Ascending aorta (tissue), 2 donors: ENCODE measurements at regions not wholly inside any gene's neighbourhood (a gene's known extent, or its start where the extent isn't known, plus 50 kb on each side); places are given as distances from the start of the nearest gene placed in this dataset.

Experiments
- DNase-seq, 2 donors: peaks; one replicate each; pipeline ENCODE4 v3.0.0-alpha.2; 2019; ENCODE audit warnings: low spot score in 2 of 2
- H3K27ac ChIP-seq, 2 donors: fragments of 200-600 bp; sonication (generic); one replicate each; pipeline ENCODE4 v1.5.1; 2016 to 2017; ENCODE audit warnings: mild to moderate bottlenecking in 1 of 2
- H3K27me3 ChIP-seq: fragments of 200-600 bp; sonication (generic); one replicate; pipeline ENCODE4 v1.5.1; 2017
- H3K36me3 ChIP-seq, 2 donors: fragments of 200-600 bp; sonication (generic); one replicate each; pipeline ENCODE4 v1.5.1; 2016
- H3K4me1 ChIP-seq, 2 donors: fragments of 200-600 bp; sonication (generic); one replicate each; pipeline ENCODE4 v1.5.1; 2016 to 2017; ENCODE audit warnings: mild to moderate bottlenecking in 1 of 2
- H3K4me3 ChIP-seq, 2 donors: fragments of 200-600 bp; sonication (generic); one replicate each; pipeline ENCODE4 v1.5.1; 2016 to 2017; ENCODE audit warnings: mild to moderate bottlenecking in 1 of 2
- H3K9me3 ChIP-seq, 2 donors: fragments of 200-600 bp; sonication (generic); one replicate each; pipeline ENCODE4 v1.5.1; 2016
- intact Hi-C: fragments of 100-400 bp; cut with DNase I; formaldehyde crosslinking; loops from one replicate; pipeline ENCODE4 v1.15.1; 2023
- TF ChIP-seq, protein P1 (sequence below), 3 experiments: fragments of 200-600 bp in 2 of 3; fragments of 450-650 bp in 1 of 3; sonication (generic) in 2 of 3; IDR thresholded peaks; one replicate each; pipeline ENCODE4 v1.5.1; 2016 to 2019; ENCODE audit warnings: antibody characterized with exemption in 3 of 3, mild to moderate bottlenecking in 1 of 3, moderate library complexity in 1 of 3

DNA sequence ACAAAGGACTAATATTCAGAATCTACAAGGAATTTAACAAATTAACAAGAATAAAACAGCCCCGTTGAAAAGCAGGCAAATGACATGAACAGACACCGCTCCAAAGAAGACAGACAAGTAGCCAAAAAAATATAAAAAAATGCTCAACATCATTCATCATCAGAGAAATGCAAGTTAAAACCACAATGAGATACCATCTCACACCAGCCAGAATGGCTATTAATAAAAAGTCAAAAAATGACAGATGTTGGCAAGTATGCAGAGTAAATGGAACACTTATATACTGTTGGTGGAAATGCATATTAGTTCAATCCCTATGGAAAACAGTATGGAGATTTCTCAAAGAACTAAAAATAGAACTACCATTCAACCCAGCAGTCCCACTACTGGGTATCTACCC, 302.7 kb upstream of the RGMB start:
- no peaks in the 10 kb centered on the region for H3K27me3 ChIP-seq
- intact Hi-C loops = no loop called here
- no peak overlapping the region for H3K4me3 ChIP-seq
- TF ChIP-seq, protein P1, sequence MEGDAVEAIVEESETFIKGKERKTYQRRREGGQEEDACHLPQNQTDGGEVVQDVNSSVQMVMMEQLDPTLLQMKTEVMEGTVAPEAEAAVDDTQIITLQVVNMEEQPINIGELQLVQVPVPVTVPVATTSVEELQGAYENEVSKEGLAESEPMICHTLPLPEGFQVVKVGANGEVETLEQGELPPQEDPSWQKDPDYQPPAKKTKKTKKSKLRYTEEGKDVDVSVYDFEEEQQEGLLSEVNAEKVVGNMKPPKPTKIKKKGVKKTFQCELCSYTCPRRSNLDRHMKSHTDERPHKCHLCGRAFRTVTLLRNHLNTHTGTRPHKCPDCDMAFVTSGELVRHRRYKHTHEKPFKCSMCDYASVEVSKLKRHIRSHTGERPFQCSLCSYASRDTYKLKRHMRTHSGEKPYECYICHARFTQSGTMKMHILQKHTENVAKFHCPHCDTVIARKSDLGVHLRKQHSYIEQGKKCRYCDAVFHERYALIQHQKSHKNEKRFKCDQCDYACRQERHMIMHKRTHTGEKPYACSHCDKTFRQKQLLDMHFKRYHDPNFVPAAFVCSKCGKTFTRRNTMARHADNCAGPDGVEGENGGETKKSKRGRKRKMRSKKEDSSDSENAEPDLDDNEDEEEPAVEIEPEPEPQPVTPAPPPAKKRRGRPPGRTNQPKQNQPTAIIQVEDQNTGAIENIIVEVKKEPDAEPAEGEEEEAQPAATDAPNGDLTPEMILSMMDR (IDR thresholded peaks at IDR 0.05) = no peak
- H3K27ac ChIP-seq = no peak overlapping the region
- no peaks in the 10 kb centered on the region for H3K36me3 ChIP-seq
- H3K4me1 ChIP-seq = no peaks in the 10 kb centered on the region
- DNase-seq = no peak
- H3K9me3 ChIP-seq = no peaks in the 10 kb centered on the region

DNA sequence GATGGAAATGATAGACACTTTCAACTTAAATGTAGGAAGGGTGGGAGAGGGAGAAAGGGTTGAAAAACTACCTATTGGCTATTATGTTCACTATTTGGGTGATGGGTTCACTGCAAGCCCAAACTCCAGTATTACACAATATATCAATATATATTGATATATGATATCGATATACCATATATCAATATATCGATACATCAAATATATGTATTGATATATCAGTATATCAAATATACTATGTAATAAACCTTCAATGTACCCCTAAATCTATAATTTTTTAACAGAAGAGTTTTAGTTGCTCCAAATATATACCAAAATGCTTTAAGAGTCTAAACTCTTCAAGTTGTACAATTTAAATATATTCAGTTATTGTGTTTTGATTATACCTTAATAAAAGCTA, 302.0 kb upstream of the RGMB start:
- H3K27ac ChIP-seq = no peak overlapping the region
- no peaks in the 10 kb centered on the region for H3K9me3 ChIP-seq
- TF ChIP-seq, protein P1 (IDR thresholded peaks at IDR 0.05) = no peak
- no peaks in the 10 kb centered on the region for H3K4me1 ChIP-seq
- no peaks in the 10 kb centered on the region for H3K36me3 ChIP-seq
- intact Hi-C loops = no loop called here
- no peak for DNase-seq
- no peaks in the 10 kb centered on the region for H3K27me3 ChIP-seq
- no peak overlapping the region for H3K4me3 ChIP-seq

DNA sequence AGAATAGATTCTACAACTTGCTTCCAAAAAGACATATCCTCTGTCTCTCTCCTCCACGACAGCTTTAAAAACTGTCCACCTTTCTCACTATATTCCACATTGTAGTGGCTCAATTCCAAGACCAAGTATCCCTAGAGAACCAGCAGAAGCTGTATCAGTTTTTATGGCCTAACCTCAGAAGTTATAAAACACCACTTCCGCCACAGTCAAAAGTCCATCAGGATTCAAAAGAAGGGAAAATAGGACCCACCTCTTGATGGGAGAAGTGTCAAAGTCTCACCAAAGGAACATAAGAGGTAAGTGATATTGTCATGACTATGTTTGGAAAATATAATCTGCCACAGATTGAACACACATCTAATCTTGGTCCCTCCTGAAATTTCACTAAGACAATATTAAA, 299.2 kb upstream of the RGMB start:
- no peak overlapping the region for H3K27ac ChIP-seq
- no peaks in the 10 kb centered on the region for H3K27me3 ChIP-seq
- H3K4me3 ChIP-seq = no peak overlapping the region
- DNase-seq = no peak
- intact Hi-C loops = no loop called here
- TF ChIP-seq, protein P1 (IDR thresholded peaks at IDR 0.05) = no peak
- H3K9me3 ChIP-seq = no peaks in the 10 kb centered on the region
- H3K4me1 ChIP-seq = no peaks in the 10 kb centered on the region
- H3K36me3 ChIP-seq = no peaks in the 10 kb centered on the region

DNA sequence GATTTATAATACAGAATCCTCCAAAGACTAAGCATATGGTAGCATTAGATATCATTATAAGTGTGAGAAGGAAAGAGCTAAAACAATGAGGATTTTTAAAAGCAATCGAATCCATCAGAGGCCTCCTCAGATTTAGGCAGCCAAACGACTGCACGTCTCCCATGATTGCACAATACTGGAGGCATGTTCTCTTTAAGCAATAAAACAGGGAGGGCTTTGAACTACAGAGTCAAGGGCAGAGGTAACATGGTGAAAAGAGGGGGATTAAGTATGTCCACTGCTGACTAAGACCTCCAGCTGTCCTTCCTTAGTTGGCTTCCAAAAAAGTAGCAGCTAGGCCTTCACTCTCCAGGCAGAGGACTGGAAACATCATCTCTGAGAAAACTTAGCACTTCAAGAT, 298.7 kb upstream of the RGMB start:
- Histone ChIP-seq H3K27ac (no peak overlapping the region), H3K4me3 (no peak overlapping the region), H3K27me3 (no peaks in the 10 kb centered on the region), H3K4me1 (no peaks in the 10 kb centered on the region), H3K9me3 (no peaks in the 10 kb centered on the region), H3K36me3 (no peaks in the 10 kb centered on the region)
- TF ChIP-seq, protein P1 (IDR thresholded peaks at IDR 0.05) = no peak
- intact Hi-C loops = no loop called here
- DNase-seq = no peak

DNA sequence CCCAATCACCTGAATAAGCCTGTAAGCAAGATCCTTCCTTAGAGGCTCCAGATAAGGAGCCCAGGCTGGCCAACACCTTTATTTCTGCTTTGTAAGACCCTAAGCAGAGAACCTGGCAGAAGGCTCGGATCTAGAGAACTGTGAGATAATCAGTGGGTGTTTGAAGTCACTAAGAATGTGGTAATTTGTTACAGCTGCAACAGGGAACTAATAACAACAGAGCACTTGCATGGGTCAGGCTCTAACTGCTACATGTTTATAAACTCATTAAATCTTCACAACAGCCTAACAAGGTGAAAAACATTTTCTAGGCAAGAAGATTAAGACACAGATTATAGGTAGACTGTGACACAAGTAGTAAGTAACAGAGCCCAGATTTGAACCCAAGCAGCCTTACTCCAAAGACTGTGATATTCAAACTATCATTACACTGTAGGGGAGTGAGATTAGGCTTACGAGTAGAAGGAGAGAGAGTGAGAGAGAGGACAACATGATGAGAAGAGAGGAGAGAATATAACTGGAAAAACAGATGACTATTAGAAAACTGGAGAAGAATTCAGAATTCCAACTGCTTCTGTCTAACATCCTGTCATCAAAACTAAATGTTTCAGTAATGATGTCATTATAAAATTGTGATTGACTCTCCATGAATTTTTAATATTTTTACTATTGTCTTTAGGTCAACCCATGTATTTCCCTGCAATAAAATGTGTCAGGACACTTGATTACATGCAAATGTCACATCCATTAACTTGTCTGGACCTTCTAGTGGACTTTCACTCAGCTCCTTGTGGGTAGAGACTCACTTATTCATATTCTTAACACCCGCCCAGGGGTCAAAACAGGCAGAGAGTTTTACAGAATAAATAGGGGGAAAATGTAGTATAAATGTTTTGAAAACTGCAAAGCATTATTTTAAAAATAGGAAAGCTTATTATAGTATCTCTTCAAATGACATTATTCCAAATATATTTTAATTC, 290.9 kb upstream of the RGMB start:
- Histone ChIP-seq H3K36me3 (no peaks in the 10 kb centered on the region), H3K27me3 (no peaks in the 10 kb centered on the region), H3K27ac (no peak overlapping the region), H3K4me3 (no peak overlapping the region), H3K4me1 (no peaks in the 10 kb centered on the region), H3K9me3 (no peaks in the 10 kb centered on the region)
- TF ChIP-seq, protein P1 (IDR thresholded peaks at IDR 0.05) = no peak
- no peak for DNase-seq
- intact Hi-C loops = no loop called here
